Activated CD4-positive, alpha-beta T cell treated with anti-CD3 and anti-CD28 coated beads, Interleukin-2, amount 10 ng/mL, durations not matched to agents 7 days and 5 days (primary cell): ENCODE measurements at regions not wholly inside any gene's neighbourhood (a gene's known extent, or its start where the extent isn't known, plus 50 kb on each side); places are given as distances from the start of the nearest gene placed in this dataset.
"Not testable (repeated sequence)": the region's sequence is repeated elsewhere in the genome, so short reads cannot be mapped to it uniquely, and the experiment has no call there.

Source experiments
- CTCF ChIA-PET: fragments of 350-600 bp; sonication (Branson Sonifier 250); formaldehyde crosslinking; loops from one replicate; lab custom pipeline; 2021; ENCODE audit warnings: antibody characterized with exemption; lab: Charles Lee
- POLR2A ChIA-PET: fragments of 350-600 bp; sonication (Branson Sonifier 250); formaldehyde crosslinking; loops from one replicate; lab custom pipeline; 2021; ENCODE audit warnings: antibody characterized with exemption; lab: Charles Lee
- DNase-seq: peaks from one replicate; pipeline ENCODE4 v3.0.0-alpha.2; 2020
- H3K27ac Mint-ChIP-seq: one replicate; pipeline ENCODE4 v1.8.0; 2021; ENCODE audit warnings: mild to moderate bottlenecking, moderate library complexity, mixed read lengths
- H3K27me3 Mint-ChIP-seq: one replicate; pipeline ENCODE4 v1.8.0; 2021; ENCODE audit warnings: mixed read lengths
- H3K36me3 Mint-ChIP-seq: one replicate; pipeline ENCODE4 v1.8.0; 2021; ENCODE audit warnings: low read depth, mixed read lengths
- H3K4me1 Mint-ChIP-seq: one replicate; pipeline ENCODE4 v1.8.0; 2021; ENCODE audit warnings: mixed read lengths
- H3K4me3 Mint-ChIP-seq: one replicate; pipeline ENCODE4 v1.8.0; 2021; ENCODE audit warnings: mild to moderate bottlenecking, moderate library complexity, mixed read lengths
- H3K9me3 Mint-ChIP-seq: one replicate; pipeline ENCODE4 v1.8.0; 2021; ENCODE audit warnings: mixed read lengths

- Mint-ChIP-seq H3K9me3 (peaks cover 7% of the 10 kb centered on the region), H3K4me3 (no peak overlapping the region), H3K4me1 (peaks cover 10% of the 10 kb centered on the region), H3K27me3 (no peaks in the 10 kb centered on the region), H3K27ac (no peak overlapping the region), H3K36me3 (no peaks in the 10 kb centered on the region)
- no peak for DNase-seq
- POLR2A ChIA-PET, result no interaction called here
- CTCF ChIA-PET, result no interaction called here
Observed at GRCh38 chr6:150299873-150300485, 68.8 kb upstream of the IYD start.

- peaks cover 10% of the 10 kb centered on the region for H3K4me1 Mint-ChIP-seq
- H3K27me3 Mint-ChIP-seq, result peaks cover 4% of the 10 kb centered on the region
- POLR2A ChIA-PET, result interaction anchor here (0.7 kb wide), 1 partner anchor 40 kb away, joined by 3 read pairs; no protein-coding TSS in a partner anchor
- no peak for DNase-seq
- H3K9me3 Mint-ChIP-seq, result peaks cover 4% of the 10 kb centered on the region
- no peak overlapping the region for H3K27ac Mint-ChIP-seq
- CTCF ChIA-PET, result interaction anchor here (0.6 to 2.3 kb wide), 3 partner anchors 9 to 1864 kb away, joined by 3 to 9 read pairs (median 4); no protein-coding TSS in a partner anchor
- no peaks in the 10 kb centered on the region for H3K36me3 Mint-ChIP-seq
- H3K4me3 Mint-ChIP-seq, result no peak overlapping the region
Observed at GRCh38 chr6:150301846-150302519, 66.8 kb upstream of the IYD start.

DNA sequence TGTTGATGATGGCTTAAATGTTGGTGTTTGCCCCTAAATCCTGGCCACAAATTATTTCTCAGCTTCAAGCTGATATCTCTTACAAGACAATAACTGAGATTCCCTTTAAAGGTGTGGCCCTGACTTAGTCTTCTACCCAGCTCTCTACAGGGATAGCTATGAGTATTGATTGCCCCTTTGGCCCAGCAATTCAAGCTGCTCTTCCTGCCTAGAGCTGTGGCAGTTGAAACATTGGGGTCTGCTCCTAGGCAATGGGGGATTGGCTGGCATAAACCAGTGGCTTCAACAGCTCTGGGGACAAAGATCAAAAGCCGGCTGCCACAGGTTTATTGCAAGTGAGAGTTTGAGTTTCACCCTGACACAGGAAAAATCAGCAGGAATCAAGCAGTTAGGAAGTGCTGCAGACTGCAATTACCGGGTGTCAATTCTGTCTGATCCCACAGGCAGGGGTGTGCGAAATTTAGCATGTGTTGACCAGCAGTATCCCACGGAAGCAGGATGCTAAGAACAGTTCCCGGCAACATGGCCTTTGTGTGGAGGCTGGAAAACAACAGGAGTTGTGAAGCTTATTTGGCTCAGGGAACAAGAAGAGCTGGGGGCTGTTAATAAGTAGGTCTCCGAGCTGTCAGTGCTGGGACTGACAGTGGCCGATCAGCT is 66.2 kb upstream of the IYD start:
- Mint-ChIP-seq H3K27ac (no peak overlapping the region), H3K36me3 (no peaks in the 10 kb centered on the region), H3K27me3 (peaks cover 5% of the 10 kb centered on the region), H3K4me1 (peaks cover 10% of the 10 kb centered on the region), H3K9me3 (peaks cover 2% of the 10 kb centered on the region), H3K4me3 (no peak overlapping the region)
- ChIA-PET POLR2A (no interaction called here), CTCF (interaction anchor here (0.6 to 2.3 kb wide), 2 partner anchors 8 to 123 kb away, joined by 4 to 9 read pairs; no protein-coding TSS in a partner anchor)
- DNase-seq, result no peak

DNA sequence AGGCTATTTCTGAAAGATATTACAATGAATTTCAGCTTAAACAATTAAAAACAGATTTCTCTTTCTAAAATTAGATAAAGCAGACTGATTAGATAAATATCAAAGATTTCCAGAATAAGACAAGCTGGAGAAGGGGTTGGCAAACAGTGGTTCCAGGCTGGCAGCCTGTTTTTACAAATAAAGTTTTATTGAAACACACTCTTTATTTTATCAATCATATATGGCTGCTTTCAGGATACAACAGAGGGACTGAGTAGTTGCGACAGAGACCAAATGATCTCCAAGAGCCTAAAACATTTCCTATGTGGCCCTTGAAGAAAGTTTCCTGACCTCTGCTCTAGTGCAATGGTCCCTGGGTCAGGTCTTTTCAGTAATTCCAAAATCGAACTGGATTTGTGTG is 65.6 kb upstream of the IYD start:
- ChIA-PET CTCF (interaction anchor here (2.3 kb wide), 1 partner anchor 8 kb away, joined by 9 read pairs; no protein-coding TSS in a partner anchor), POLR2A (no interaction called here)
- no peak overlapping the region for H3K27ac Mint-ChIP-seq

DNA sequence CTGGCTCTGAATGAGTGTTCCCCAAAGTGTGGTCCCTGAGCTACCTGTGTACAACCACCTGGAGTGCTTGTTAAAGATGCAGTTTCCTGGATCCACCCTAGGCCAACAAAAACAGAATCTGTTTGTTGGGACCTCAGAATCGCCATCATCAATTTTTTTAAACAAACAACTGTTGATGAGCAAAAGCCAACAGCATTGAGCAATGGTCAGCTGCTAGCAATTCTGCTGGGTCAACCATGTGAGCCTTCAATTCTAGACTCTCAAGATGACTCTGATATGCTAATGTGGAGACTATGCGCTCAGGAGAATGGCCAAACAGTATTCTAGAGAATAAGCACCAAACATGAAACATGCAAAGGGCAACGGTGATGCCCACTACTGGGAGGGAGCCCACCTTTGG is 64.4 kb upstream of the IYD start:
- no peaks in the 10 kb centered on the region for H3K9me3 Mint-ChIP-seq
- peaks cover 10% of the 10 kb centered on the region for H3K4me1 Mint-ChIP-seq
- H3K27me3 Mint-ChIP-seq, result peaks cover 7% of the 10 kb centered on the region
- no peak overlapping the region for H3K27ac Mint-ChIP-seq
- ChIA-PET CTCF (no interaction called here), POLR2A (no interaction called here)
- no peaks in the 10 kb centered on the region for H3K36me3 Mint-ChIP-seq
- no peak for DNase-seq
- no peak overlapping the region for H3K4me3 Mint-ChIP-seq

More for the DNA sequence above, 65.6 kb upstream of the IYD start:
- Mint-ChIP-seq H3K4me3 (no peak overlapping the region), H3K4me1 (peaks cover 10% of the 10 kb centered on the region), H3K27me3 (peaks cover 5% of the 10 kb centered on the region), H3K36me3 (no peaks in the 10 kb centered on the region), H3K9me3 (no peaks in the 10 kb centered on the region)
- no peak for DNase-seq

- Mint-ChIP-seq H3K4me1 (peaks cover 15% of the 10 kb centered on the region), H3K4me3 (no peak overlapping the region), H3K9me3 (no peaks in the 10 kb centered on the region), H3K36me3 (no peaks in the 10 kb centered on the region), H3K27ac (no peak overlapping the region), H3K27me3 (peaks cover 7% of the 10 kb centered on the region)
- CTCF ChIA-PET, result no interaction called here
- no peak for DNase-seq
- POLR2A ChIA-PET, result no interaction called here
Observed at GRCh38 chr6:150306290-150306689, 62.5 kb upstream of the IYD start.

GRCh38 chr6:150307520-150307919 is 61.3 kb upstream of the IYD start:
- peaks cover 7% of the 10 kb centered on the region for H3K27me3 Mint-ChIP-seq
- no peak overlapping the region for H3K4me3 Mint-ChIP-seq
- H3K9me3 Mint-ChIP-seq, result no peaks in the 10 kb centered on the region
- H3K36me3 Mint-ChIP-seq, result no peaks in the 10 kb centered on the region
- DNase-seq, result no peak
- H3K4me1 Mint-ChIP-seq, result peaks cover 7% of the 10 kb centered on the region
- CTCF ChIA-PET, result interaction anchor here (1.0 kb wide), 1 partner anchor 20 kb away, joined by 3 read pairs; no protein-coding TSS in a partner anchor
- no peak overlapping the region for H3K27ac Mint-ChIP-seq
- POLR2A ChIA-PET, result no interaction called here

DNA sequence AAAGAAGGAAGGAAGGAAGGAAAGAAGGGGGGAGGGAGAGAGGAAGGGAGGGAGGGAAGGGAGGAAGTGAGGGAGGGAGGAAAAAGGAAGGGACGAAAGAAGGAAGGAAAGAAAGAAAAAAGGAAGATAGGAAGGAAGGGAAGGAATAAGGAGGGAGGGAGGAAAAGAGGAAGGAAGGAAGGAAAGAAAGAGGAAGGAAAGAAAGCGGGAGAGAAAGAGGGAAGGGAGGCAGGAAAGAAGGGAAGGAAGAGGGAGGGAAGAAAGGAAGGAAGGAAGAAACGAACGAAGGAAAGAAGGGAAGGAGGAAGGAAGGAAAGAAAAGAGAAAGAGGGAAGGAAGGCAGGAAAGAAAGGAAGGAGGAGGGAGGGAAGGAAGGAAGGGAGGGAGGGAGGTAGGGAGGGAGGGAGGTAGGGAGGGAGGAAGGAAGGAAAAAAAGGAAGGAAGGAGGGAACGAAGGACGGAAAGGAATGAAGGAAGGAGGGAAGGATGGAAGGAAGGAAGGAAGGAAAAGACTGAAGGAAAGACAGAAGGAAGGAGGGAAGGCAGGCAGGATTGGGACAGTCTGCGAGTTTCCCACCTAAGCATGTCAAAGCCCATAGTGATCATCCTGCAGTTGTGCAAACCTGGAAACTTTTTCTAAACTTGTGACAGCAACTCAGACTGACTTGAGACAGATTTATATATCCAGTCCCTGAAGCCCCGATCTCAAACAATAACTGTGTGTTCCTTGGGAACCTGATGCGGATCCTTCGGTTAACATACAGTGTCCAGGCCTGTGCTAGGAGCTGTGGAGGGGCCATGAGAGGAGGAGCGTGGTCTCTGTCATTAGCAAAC is 59.8 kb upstream of the IYD start:
- ChIA-PET POLR2A (no interaction called here), CTCF (no interaction called here)
- Mint-ChIP-seq H3K27me3 (peaks cover 9% of the 10 kb centered on the region), H3K4me3 (no peak overlapping the region), H3K36me3 (no peaks in the 10 kb centered on the region), H3K27ac (no peak overlapping the region), H3K4me1 (peaks cover 5% of the 10 kb centered on the region), H3K9me3 (no peaks in the 10 kb centered on the region)
- DNase-seq, result no peak

DNA sequence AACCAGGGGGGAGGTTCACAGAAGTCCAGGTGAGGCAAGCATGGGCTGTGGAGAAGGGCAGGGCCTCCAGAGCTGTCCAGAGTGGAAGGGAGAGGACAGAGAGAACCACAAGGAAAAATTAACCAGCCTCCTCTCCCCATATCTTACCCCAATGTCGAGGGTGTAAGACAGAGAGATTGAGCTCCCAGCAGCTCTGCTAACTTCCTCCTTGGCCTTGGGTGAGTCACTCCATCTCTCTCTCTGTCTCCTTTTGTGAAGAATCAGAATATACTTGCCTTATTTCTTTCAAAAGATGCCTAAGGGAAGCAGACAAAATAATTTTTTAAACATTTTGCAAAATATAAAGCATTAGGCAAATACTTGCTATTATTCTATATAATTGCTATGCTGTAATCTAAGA is 58.3 kb upstream of the IYD start:
- Mint-ChIP-seq H3K27ac (no peak overlapping the region), H3K27me3 (peaks cover 9% of the 10 kb centered on the region), H3K36me3 (no peaks in the 10 kb centered on the region), H3K4me1 (peaks cover 5% of the 10 kb centered on the region), H3K9me3 (no peaks in the 10 kb centered on the region), H3K4me3 (no peak overlapping the region)
- ChIA-PET CTCF (interaction anchor here (1.7 kb wide), 1 partner anchor 9 kb away, joined by 9 read pairs; no protein-coding TSS in a partner anchor), POLR2A (no interaction called here)
- DNase-seq, result no peak

DNA sequence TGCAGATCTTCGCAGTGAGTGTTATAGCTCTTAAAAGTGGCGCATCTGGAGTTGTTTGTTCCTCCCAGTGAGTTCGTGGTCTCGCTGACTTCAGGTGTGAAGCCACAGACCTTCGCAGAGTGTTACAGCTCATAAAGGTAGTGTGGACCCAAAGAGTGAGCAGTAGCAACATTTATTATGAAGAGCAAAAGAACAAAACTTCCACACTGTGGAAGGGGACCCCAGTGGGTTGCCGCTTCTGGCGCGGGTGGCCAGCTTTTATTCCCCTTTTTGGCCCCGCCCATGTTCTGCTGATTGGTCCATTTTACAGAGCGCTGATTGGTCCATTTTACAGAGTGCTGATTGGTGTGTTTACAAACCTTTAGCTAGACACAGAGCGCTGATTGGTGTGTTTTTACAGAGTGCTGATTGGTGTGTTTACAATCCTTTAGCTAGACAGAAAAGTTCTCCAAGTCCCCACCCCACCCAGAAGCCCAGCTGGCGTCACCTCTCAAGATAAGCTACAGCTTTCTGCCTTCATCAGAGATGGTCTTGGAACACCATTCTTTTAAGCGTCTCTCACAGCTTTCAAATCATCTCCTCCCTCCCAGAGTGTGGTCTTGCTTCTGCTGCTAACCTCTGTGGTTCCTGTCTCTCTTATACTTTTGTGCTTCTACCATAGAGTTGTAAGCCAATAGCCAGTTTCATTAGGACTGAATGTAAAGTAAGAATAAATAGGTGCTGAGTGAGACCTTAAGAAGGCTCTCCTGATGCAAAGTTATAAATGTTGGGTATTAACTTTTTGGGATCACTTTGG is 57.5 kb upstream of the IYD start:
- H3K4me3 Mint-ChIP-seq, H3K4me1 Mint-ChIP-seq, POLR2A ChIA-PET, H3K9me3 Mint-ChIP-seq, H3K27ac Mint-ChIP-seq, H3K27me3 Mint-ChIP-seq, DNase-seq, H3K36me3 Mint-ChIP-seq: not testable (repeated sequence)
- CTCF ChIA-PET, result interaction anchor here (1.7 kb wide), 1 partner anchor 9 kb away, joined by 9 read pairs; no protein-coding TSS in a partner anchor

DNA sequence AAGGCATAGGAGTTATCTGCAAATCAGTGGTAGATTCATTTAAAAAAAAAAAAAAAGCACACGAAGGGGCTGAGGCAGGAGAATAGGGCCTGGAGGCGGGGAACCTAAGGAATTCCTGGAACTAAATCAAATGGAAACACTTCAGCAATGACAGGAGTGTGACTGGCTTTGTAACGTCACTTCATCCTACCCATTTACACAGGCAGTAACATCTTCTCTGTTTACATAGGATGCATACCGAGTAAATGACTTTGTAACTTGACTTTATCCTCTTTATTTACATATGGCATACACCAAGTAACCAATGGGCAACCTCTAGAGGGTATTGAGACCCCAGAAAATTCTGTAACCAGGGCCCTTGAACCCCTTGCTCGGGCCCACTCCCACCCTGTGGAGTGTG is 56.4 kb upstream of the IYD start:
- Mint-ChIP-seq H3K9me3 (no peaks in the 10 kb centered on the region), H3K36me3 (no peaks in the 10 kb centered on the region), H3K27ac (no peak overlapping the region), H3K27me3 (peaks cover 4% of the 10 kb centered on the region), H3K4me3 (no peak overlapping the region), H3K4me1 (peaks cover 5% of the 10 kb centered on the region)
- POLR2A ChIA-PET, result no interaction called here
- DNase-seq, result no peak
- CTCF ChIA-PET, result no interaction called here
